SH-SY5Y (cell line): ENCODE measurements at regions not wholly inside any gene's neighbourhood (a gene's known extent, or its start where the extent isn't known, plus 50 kb on each side); places are given as distances from the start of the nearest gene placed in this dataset.

Source experiments
- GATA2 ChIP-seq: IDR thresholded peaks from 2 replicates; pipeline ENCODE4 v1.6.1; 2011; ENCODE audit warnings: mild to moderate bottlenecking, low read depth, low read length
- GATA3 ChIP-seq: IDR thresholded peaks from 2 replicates; pipeline ENCODE4 v1.6.1; 2011; ENCODE audit warnings: low read depth, mild to moderate bottlenecking, low read length, moderate library complexity

DNA sequence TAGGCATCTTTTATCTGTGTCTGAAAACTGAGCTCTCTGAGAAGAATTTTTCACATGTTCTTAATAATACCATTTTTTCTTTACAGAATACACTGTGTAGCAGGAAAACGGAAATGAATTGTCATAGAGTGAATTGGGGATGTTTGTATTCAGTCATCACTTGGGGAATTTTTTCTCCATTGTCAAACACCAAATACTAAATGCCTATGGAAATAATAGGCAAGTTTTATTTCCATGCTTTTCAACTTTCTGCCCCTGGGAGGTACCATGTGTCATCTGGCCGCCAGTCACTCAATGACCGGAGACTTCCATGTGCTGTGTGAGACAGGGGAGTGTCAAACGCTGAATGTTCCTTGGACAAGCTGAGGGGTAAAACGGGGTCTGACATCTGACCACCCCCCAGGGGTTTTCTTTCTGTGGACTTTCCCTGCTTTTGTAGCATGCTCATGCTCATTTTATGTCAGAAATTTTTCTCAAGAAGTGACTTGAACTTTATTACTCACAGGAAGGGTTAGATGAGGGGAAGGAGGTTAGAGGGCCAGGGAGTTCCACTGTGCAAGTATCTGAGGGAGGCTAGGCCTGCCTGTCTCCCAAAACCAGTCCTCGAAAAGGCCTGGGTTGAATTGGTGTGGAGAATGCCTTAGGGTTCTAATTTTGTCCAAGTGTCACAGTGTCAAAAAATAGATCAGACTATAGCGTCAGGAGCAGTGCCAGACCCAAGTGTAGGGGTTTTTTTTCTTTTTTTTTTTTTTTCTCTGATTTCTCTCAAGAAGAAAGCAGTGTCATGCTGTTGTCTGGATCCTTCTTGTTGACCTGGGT lies 438.6 kb downstream of the AGTPBP1 start:
- no peak for TF ChIP-seq GATA2
- no peak for TF ChIP-seq GATA3
